IPS DF 6.9 (cell line): ENCODE measurements at regions not wholly inside any gene's neighbourhood (a gene's known extent, or its start where the extent isn't known, plus 50 kb on each side); places are given as distances from the start of the nearest gene placed in this dataset.

Experiments used
- DNase-seq: peaks from one replicate; pipeline ENCODE4 v3.0.0-alpha.2; 2013; ENCODE audit warnings: low read depth, low spot score
- H3K27ac ChIP-seq: one replicate; pipeline ENCODE4 v1.5.1; 2013; ENCODE audit warnings: low read length, control low read depth
- H3K27me3 ChIP-seq: 2 replicates; pipeline ENCODE4 v1.6.1; 2013; ENCODE audit warnings: mild to moderate bottlenecking, low read length; ENCODE audit not compliant: control insufficient read depth, insufficient read depth
- H3K36me3 ChIP-seq: 2 replicates; pipeline ENCODE4 v1.6.1; 2013; ENCODE audit warnings: low read length; ENCODE audit not compliant: control insufficient read depth, insufficient read depth
- H3K4me1 ChIP-seq: 2 replicates; pipeline ENCODE4 v1.6.1; 2013; ENCODE audit warnings: low read length; ENCODE audit not compliant: control insufficient read depth, insufficient read depth
- H3K4me3 ChIP-seq: 2 replicates; pipeline ENCODE4 v1.5.1; 2013; ENCODE audit warnings: mild to moderate bottlenecking, low read length
- H3K9me3 ChIP-seq: 2 replicates; pipeline ENCODE4 v1.6.1; 2013; ENCODE audit warnings: low read length, inconsistent platforms; ENCODE audit not compliant: control insufficient read depth, insufficient read depth
- WGBS: extraction: QIAGEN DNeasy Blood & Tissue Kit; methylation state at CpG from one replicate; pipeline ENCODE4 v1.1.7; 2013; ENCODE audit warnings: mixed read lengths, missing lambda C conversion rate; ENCODE audit not compliant: insufficient read length, insufficient coverage; 5-methylcytosine and 5-hydroxymethylcytosine counted together

GRCh38 chr7:106196460-106197021, 84.4 kb upstream of the SYPL1 start:
- H3K4me1 ChIP-seq: no peaks in the 10 kb centered on the region
- no CpG with 5 or more reads among the region's 2 CpGs for WGBS
- H3K4me3 ChIP-seq: no peak overlapping the region
- H3K36me3 ChIP-seq: no peaks in the 10 kb centered on the region
- no peak for DNase-seq
- no peaks in the 10 kb centered on the region for H3K27me3 ChIP-seq
- H3K27ac ChIP-seq: no peak overlapping the region
- H3K9me3 ChIP-seq: no peaks in the 10 kb centered on the region

DNA sequence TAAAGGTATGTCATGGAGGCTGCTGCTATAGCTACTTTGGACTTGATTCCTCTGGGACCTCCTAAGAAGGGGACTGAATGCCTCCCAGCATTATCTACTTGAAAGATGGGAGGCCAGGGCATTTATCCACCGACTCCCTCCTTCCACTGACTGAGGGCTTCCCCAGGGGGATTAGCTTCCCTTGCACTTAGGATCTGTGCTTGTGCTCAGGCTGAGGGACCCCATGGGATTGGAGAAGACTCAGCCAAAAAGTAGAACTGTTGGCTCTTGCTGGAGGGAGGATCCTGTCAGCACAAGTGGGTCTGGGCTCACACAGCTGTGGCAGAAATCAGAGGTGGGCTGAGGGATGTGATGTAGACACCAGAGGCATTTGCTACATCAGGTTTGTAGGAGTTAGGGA, 81.5 kb upstream of the SYPL1 start:
- H3K27me3 ChIP-seq: no peaks in the 10 kb centered on the region
- WGBS: no CpG with 5 or more reads among the region's 1 CpG
- H3K4me3 ChIP-seq: no peak overlapping the region
- H3K9me3 ChIP-seq: no peaks in the 10 kb centered on the region
- no peaks in the 10 kb centered on the region for H3K36me3 ChIP-seq
- DNase-seq: no peak
- H3K27ac ChIP-seq: no peak overlapping the region
- no peaks in the 10 kb centered on the region for H3K4me1 ChIP-seq

GRCh38 chr7:106190589-106191330, 78.6 kb upstream of the SYPL1 start:
- H3K4me3 ChIP-seq: no peak overlapping the region
- H3K27me3 ChIP-seq: no peaks in the 10 kb centered on the region
- no peaks in the 10 kb centered on the region for H3K9me3 ChIP-seq
- no CpG with 5 or more reads among the region's 10 CpGs for WGBS
- H3K27ac ChIP-seq: no peak overlapping the region
- no peak for DNase-seq
- H3K36me3 ChIP-seq: no peaks in the 10 kb centered on the region
- no peaks in the 10 kb centered on the region for H3K4me1 ChIP-seq

DNA sequence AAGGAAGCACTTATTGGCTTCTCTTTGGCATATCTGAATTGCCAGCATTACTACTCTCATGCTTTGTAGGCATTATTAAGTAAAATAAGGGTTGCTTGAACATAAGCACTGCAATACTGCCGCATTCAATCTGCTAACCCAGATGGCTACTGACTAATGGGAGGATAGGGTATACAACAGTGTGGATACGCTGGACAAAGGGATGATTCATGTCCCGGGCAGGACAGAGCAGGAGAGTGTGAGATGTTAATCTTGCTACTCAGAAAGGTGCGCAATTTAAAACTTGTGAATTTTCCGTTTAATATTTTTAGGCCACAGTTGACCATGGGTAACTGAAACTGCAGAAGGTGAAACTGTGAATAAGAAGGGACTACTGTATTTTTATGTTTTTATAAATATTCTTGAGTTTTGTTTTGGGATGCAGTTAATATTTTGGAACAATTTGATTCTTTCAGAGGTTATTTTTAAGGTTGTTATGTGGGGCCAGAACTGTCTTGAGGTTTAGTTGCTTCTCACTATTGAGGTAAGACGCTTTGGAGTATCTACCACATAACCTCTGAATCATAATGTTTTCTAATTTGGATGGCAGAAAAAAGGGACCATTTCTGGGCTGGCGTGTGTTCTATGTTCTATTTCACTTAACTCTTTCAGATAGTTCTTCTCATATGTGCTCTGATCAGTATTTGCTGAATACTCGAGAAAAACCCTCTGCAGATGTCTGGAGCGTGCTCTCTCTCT, 75.7 kb upstream of the SYPL1 start:
- no peak overlapping the region for H3K27ac ChIP-seq
- H3K36me3 ChIP-seq: no peaks in the 10 kb centered on the region
- no peak overlapping the region for H3K4me3 ChIP-seq
- DNase-seq: no peak
- WGBS: no CpG with 5 or more reads among the region's 9 CpGs
- no peaks in the 10 kb centered on the region for H3K4me1 ChIP-seq
- H3K9me3 ChIP-seq: no peaks in the 10 kb centered on the region
- H3K27me3 ChIP-seq: no peaks in the 10 kb centered on the region

- no peak overlapping the region for H3K27ac ChIP-seq
These were observed 73.6 kb upstream of the SYPL1 start for GRCh38 chr7:106185719-106186118.

GRCh38 chr7:106183952-106184351, 71.8 kb upstream of the SYPL1 start:
- WGBS: 100% methylated on average over 1 of the region's 3 CpGs

More at GRCh38 chr7:106185719-106186118, 73.6 kb upstream of the SYPL1 start:
- no peak overlapping the region for H3K4me3 ChIP-seq
- no peaks in the 10 kb centered on the region for H3K27me3 ChIP-seq
- H3K36me3 ChIP-seq: no peaks in the 10 kb centered on the region
- DNase-seq: no peak
- no peaks in the 10 kb centered on the region for H3K4me1 ChIP-seq
- WGBS: no CpG with 5 or more reads among the region's 3 CpGs
- H3K9me3 ChIP-seq: no peaks in the 10 kb centered on the region

GRCh38 chr7:106182904-106183303, 70.8 kb upstream of the SYPL1 start:
- H3K4me1 ChIP-seq: no peaks in the 10 kb centered on the region
- WGBS: no CpG with 5 or more reads among the region's 1 CpG

More at GRCh38 chr7:106183952-106184351, 71.8 kb upstream of the SYPL1 start:
- Histone ChIP-seq H3K4me1 (no peaks in the 10 kb centered on the region), H3K9me3 (no peaks in the 10 kb centered on the region), H3K27me3 (no peaks in the 10 kb centered on the region), H3K27ac (no peak overlapping the region), H3K36me3 (no peaks in the 10 kb centered on the region), H3K4me3 (no peak overlapping the region)
- DNase-seq: no peak

GRCh38 chr7:106181658-106182265, 69.7 kb upstream of the SYPL1 start:
- H3K27ac ChIP-seq: no peak overlapping the region
- no CpG with 5 or more reads among the region's 4 CpGs for WGBS

More at GRCh38 chr7:106182904-106183303, 70.8 kb upstream of the SYPL1 start:
- no peaks in the 10 kb centered on the region for H3K27me3 ChIP-seq
- H3K27ac ChIP-seq: no peak overlapping the region
- H3K4me3 ChIP-seq: no peak overlapping the region
- no peak for DNase-seq
- no peaks in the 10 kb centered on the region for H3K36me3 ChIP-seq
- H3K9me3 ChIP-seq: no peaks in the 10 kb centered on the region

GRCh38 chr7:106180721-106181120, 68.6 kb upstream of the SYPL1 start:
- Histone ChIP-seq H3K4me1 (peaks cover 2% of the 10 kb centered on the region; the same call in 1 of the 2 replicates), H3K27me3 (no peaks in the 10 kb centered on the region), H3K36me3 (no peaks in the 10 kb centered on the region), H3K4me3 (no peak overlapping the region), H3K9me3 (no peaks in the 10 kb centered on the region), H3K27ac (no peak overlapping the region)
- no peak for DNase-seq
- WGBS: no CpG with 5 or more reads among the region's 7 CpGs

More at GRCh38 chr7:106181658-106182265, 69.7 kb upstream of the SYPL1 start:
- Histone ChIP-seq H3K4me1 (no peaks in the 10 kb centered on the region; the same call in 1 of the 2 replicates), H3K27me3 (no peaks in the 10 kb centered on the region), H3K4me3 (no peak overlapping the region), H3K36me3 (no peaks in the 10 kb centered on the region), H3K9me3 (no peaks in the 10 kb centered on the region)
- no peak for DNase-seq

DNA sequence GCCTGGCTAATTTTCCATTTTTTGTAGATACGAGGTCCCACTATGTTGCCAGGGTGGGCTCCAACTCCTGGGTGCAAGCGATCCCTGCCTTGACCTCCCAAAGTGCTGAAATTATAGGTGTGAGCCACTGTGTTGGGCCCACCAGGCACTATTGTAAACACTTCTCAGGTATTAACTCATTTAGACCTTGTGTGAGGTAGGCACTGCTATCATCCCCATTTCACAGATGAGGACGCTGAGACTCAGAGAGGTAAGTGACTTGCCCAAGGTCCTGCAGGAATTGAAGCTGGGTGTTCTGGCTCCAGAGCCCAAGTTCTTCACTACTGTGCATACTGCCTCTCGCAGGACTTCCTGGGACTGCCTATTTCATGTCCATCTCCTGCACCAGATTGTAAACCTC, 67.1 kb upstream of the SYPL1 start:
- Histone ChIP-seq H3K4me1 (peaks cover 2% of the 10 kb centered on the region; the same call in 1 of the 2 replicates), H3K27ac (no peak overlapping the region), H3K27me3 (no peaks in the 10 kb centered on the region), H3K4me3 (no peak overlapping the region), H3K9me3 (no peaks in the 10 kb centered on the region), H3K36me3 (no peaks in the 10 kb centered on the region)
- WGBS: no CpG with 5 or more reads among the region's 4 CpGs
- no peak for DNase-seq
